B cell (primary cell): ENCODE measurements at regions not wholly inside any gene's neighbourhood (a gene's known extent, or its start where the extent isn't known, plus 50 kb on each side); places are given as distances from the start of the nearest gene placed in this dataset.

ENCODE experiments used
- ATAC-seq: fragments of 200-7000 bp; cut with Tn5 transposase; one replicate; pipeline ENCODE4 v1.10.0; 2021; ENCODE audit warnings: low read depth, mild to moderate bottlenecking, moderate number of reproducible peaks, moderate library complexity
- CTCF ChIA-PET: fragments of 350-600 bp; sonication (Branson Sonifier 250); formaldehyde crosslinking; loops from one replicate; lab custom pipeline; 2021; ENCODE audit warnings: antibody characterized with exemption, inconsistent platforms; lab: Charles Lee
- POLR2A ChIA-PET: fragments of 350-600 bp; sonication (Branson Sonifier 250); formaldehyde crosslinking; loops from one replicate; lab custom pipeline; 2021; ENCODE audit warnings: antibody characterized with exemption; lab: Charles Lee
- DNase-seq: peaks from one replicate; pipeline ENCODE4 v3.0.0; 2013
- H2AFZ ChIP-seq: 2 replicates; pipeline ENCODE4 v1.6.1; 2012; ENCODE audit warnings: mild to moderate bottlenecking, low read depth, low read length; ENCODE audit not compliant: insufficient read depth, poor library complexity, severe bottlenecking
- H3K27ac ChIP-seq, 2 donors: 1 replicate in 1 of 2; 2 replicates in 1 of 2; pipeline ENCODE4 v1.5.1; 2012 to 2013; ENCODE audit warnings: low read length in 2 of 2, mild to moderate bottlenecking in 2 of 2, moderate library complexity in 1 of 2
- H3K27me3 ChIP-seq, 4 experiments: fragments of 200-600 bp in 1 of 4; sonication (generic) in 1 of 4; replicated peaks in 1 of 4; 1 replicate in 2 of 4; 2 replicates in 2 of 4; pipeline versions ENCODE4 v1.6.1 to v1.7.0; 2013 to 2016; ENCODE audit warnings: low read length in 3 of 4, mild to moderate bottlenecking in 2 of 4, mixed read lengths in 1 of 4, moderate library complexity in 1 of 4; ENCODE audit not compliant: insufficient read depth in 4 of 4, control insufficient read depth in 3 of 4; ENCODE audit errors: control extremely low read depth in 1 of 4
- H3K36me3 ChIP-seq, 2 experiments: replicated peaks in 1 of 2; 1 replicate in 1 of 2; 2 replicates in 1 of 2; pipeline versions ENCODE4 v1.6.1 to v1.7.1; 2013; ENCODE audit warnings: low read length in 1 of 2; ENCODE audit not compliant: insufficient read depth in 2 of 2, control insufficient read depth in 1 of 2; ENCODE audit errors: control extremely low read depth in 1 of 2, extremely low read depth in 1 of 2
- H3K4me1 ChIP-seq, 2 donors: fragments of 200-600 bp in 1 of 2; sonication (generic) in 1 of 2; 1 replicate in 1 of 2; 2 replicates in 1 of 2; pipeline versions ENCODE4 v1.5.1 to v1.6.1; 2013 to 2017; ENCODE audit warnings: low read length in 2 of 2; ENCODE audit not compliant: control insufficient read depth in 2 of 2, insufficient read depth in 2 of 2
- H3K4me2 ChIP-seq: replicated peaks from 2 replicates; pipeline ENCODE3; 2012; ENCODE audit warnings: mild to moderate bottlenecking, low read depth, low read length; ENCODE audit not compliant: poor library complexity, severe bottlenecking
- H3K4me3 ChIP-seq, 5 experiments: fragments of 200-600 bp in 1 of 5; sonication (generic) in 1 of 5; 1 replicate in 3 of 5; 2 replicates in 2 of 5; pipeline versions ENCODE4 v1.5.1 to v1.7.0; 2011 to 2016; ENCODE audit warnings: low read length in 4 of 5, mild to moderate bottlenecking in 4 of 5, low read depth in 2 of 5, control low read depth in 1 of 5, moderate library complexity in 1 of 5; ENCODE audit not compliant: insufficient read depth in 1 of 5; ENCODE audit errors: control extremely low read depth in 1 of 5, extremely low read depth in 1 of 5
- H3K79me2 ChIP-seq: fragments of 200-600 bp; sonication (generic); one replicate; pipeline ENCODE4 v1.6.0; 2016; ENCODE audit warnings: low read length; ENCODE audit not compliant: control insufficient read depth, insufficient read depth
- H3K9ac ChIP-seq: fragments of 200-600 bp; sonication (generic); 2 replicates; pipeline ENCODE4 v1.6.1; 2017; ENCODE audit warnings: mild to moderate bottlenecking, low read length, moderate library complexity
- H3K9me3 ChIP-seq, 3 donors: one replicate each; pipeline versions ENCODE4 v1.6.1 to v1.7.1; 2013; ENCODE audit warnings: low read length in 2 of 3; ENCODE audit not compliant: control insufficient read depth in 2 of 3, insufficient read depth in 1 of 3; ENCODE audit errors: control extremely low read depth in 1 of 3
- H4K20me1 ChIP-seq: 2 replicates; pipeline ENCODE4 v1.6.0; 2012; ENCODE audit warnings: mild to moderate bottlenecking, low read length; ENCODE audit not compliant: insufficient read depth, control insufficient read depth, poor library complexity, severe bottlenecking
- H3K27ac Mint-ChIP-seq: one replicate; pipeline ENCODE4 v1.8.0; 2021; ENCODE audit warnings: mixed read lengths
- H3K27me3 Mint-ChIP-seq: one replicate; pipeline ENCODE4 v1.8.0; 2021; ENCODE audit warnings: mixed read lengths
- H3K4me1 Mint-ChIP-seq: one replicate; pipeline ENCODE4 v1.8.0; 2021; ENCODE audit warnings: mixed read lengths
- H3K4me3 Mint-ChIP-seq: one replicate; pipeline ENCODE4 v1.8.0; 2021; ENCODE audit warnings: mixed read lengths
- H3K9me3 Mint-ChIP-seq: one replicate; pipeline ENCODE4 v1.8.0; 2022; ENCODE audit warnings: mixed read lengths; ENCODE audit not compliant: insufficient read depth
- CTCF ChIP-seq: fragments of 200-600 bp; IDR thresholded peaks from one replicate; pipeline ENCODE4 v1.8.0; 2022; ENCODE audit warnings: antibody characterized with exemption, mild to moderate bottlenecking
- EZH2 ChIP-seq: IDR thresholded peaks from 2 replicates; pipeline ENCODE4 v1.6.1; 2012; ENCODE audit warnings: borderline replicate concordance, low read depth, mild to moderate bottlenecking, moderate library complexity, low read length; ENCODE audit not compliant: insufficient read depth, poor library complexity, severe bottlenecking
- WGBS: methylation state at CpG from one replicate; pipeline ENCODE4 v1.1.5; 2013; ENCODE audit warnings: missing lambda C conversion rate; ENCODE audit not compliant: insufficient coverage; 5-methylcytosine and 5-hydroxymethylcytosine counted together
- intact Hi-C: fragments of 100-400 bp; cut with micrococcal nuclease; formaldehyde crosslinking; loops from one replicate; pipeline ENCODE4 v1.10.0; 2022

- WGBS, result no CpG with 5 or more reads among the region's 1 CpG
- Mint-ChIP-seq H3K27ac (no peak overlapping the region), H3K4me3 (no peak overlapping the region), H3K9me3 (no peaks in the 10 kb centered on the region), H3K4me1 (no peaks in the 10 kb centered on the region), H3K27me3 (no peaks in the 10 kb centered on the region)
- ChIA-PET CTCF (no interaction called here), POLR2A (no interaction called here)
- TF ChIP-seq EZH2, result no peak
- no peak for TF ChIP-seq CTCF
- Histone ChIP-seq H3K9ac (no peak overlapping the region), H2AFZ (no peak overlapping the region), H3K27me3 (no peaks in the 10 kb centered on the region), H3K27ac (no peak overlapping the region), H3K79me2 (no peaks in the 10 kb centered on the region), H3K4me3 (no peak overlapping the region), H3K4me1 (no peaks in the 10 kb centered on the region), H4K20me1 (no peaks in the 10 kb centered on the region), H3K4me2 (no peak overlapping the region), H3K9me3 (no peaks in the 10 kb centered on the region), H3K36me3 (no peaks in the 10 kb centered on the region)
- DNase-seq (no peak), ATAC-seq (no peak)
- intact Hi-C loops, result no loop called here
Measured at GRCh38 chr1:194586302-194586701, 1399.9 kb upstream of the B3GALT2 start.

DNA sequence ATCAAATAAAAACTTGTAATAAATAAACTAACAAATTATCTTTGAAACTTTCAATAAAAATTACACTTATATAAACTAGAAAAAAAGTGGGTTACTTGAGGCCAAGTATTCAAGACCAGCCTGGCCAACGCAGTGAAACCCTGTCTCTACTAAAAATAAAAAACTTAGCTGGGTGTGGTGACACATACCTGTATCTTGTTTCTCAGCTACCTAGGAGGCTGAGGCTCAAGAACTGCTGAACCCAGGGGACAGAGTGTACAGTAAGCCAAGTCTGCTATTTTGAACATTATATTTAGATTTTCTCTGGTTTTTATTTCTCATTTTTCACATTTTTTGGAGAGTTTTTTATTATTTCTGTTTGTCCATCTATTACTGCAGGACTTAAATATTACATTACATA is 1397.6 kb upstream of the B3GALT2 start:
- ATAC-seq, result no peak
- no peak for TF ChIP-seq CTCF
- TF ChIP-seq EZH2, result no peak
- H3K4me3 ChIP-seq, result no peak overlapping the region
- DNase-seq, result no peak
- Mint-ChIP-seq H3K9me3 (peaks cover 3% of the 10 kb centered on the region), H3K4me1 (no peaks in the 10 kb centered on the region), H3K27me3 (no peaks in the 10 kb centered on the region), H3K4me3 (no peak overlapping the region), H3K27ac (no peak overlapping the region)
- no peak overlapping the region for H3K9ac ChIP-seq
- no CpG with 5 or more reads among the region's 1 CpG for WGBS
- H3K9me3 ChIP-seq, result peaks cover 0 to 3% (median 0%) of the 10 kb centered on the region in 3 donors
- no peak overlapping the region for H2AFZ ChIP-seq
- H3K36me3 ChIP-seq, result no peaks in the 10 kb centered on the region
- no peaks in the 10 kb centered on the region for H4K20me1 ChIP-seq
- H3K4me2 ChIP-seq, result no peak overlapping the region
- no peak overlapping the region for H3K27ac ChIP-seq
- CTCF ChIA-PET, result no interaction called here
- H3K27me3 ChIP-seq, result no peaks in the 10 kb centered on the region
- H3K79me2 ChIP-seq, result no peaks in the 10 kb centered on the region
- H3K4me1 ChIP-seq, result no peaks in the 10 kb centered on the region
- POLR2A ChIA-PET, result no interaction called here
- intact Hi-C loops, result no loop called here
